Muscle layer of colon (tissue), 2 donors: ENCODE measurements at regions not wholly inside any gene's neighbourhood (a gene's known extent, or its start where the extent isn't known, plus 50 kb on each side); places are given as distances from the start of the nearest gene placed in this dataset.

Experiments
- H3K27ac ChIP-seq: one replicate; pipeline ENCODE4 v1.7.0; 2013; ENCODE audit warnings: low read depth, mild to moderate bottlenecking, low read length, moderate library complexity
- H3K27me3 ChIP-seq, 2 donors: one replicate each; pipeline ENCODE4 v1.7.0; 2013; ENCODE audit warnings: low read length in 2 of 2, mild to moderate bottlenecking in 2 of 2; ENCODE audit not compliant: insufficient read depth in 2 of 2, control insufficient read depth in 1 of 2
- H3K36me3 ChIP-seq: one replicate; pipeline ENCODE4 v1.7.0; 2013; ENCODE audit warnings: mild to moderate bottlenecking, low read length; ENCODE audit not compliant: insufficient read depth
- H3K4me1 ChIP-seq: one replicate; pipeline ENCODE4 v1.7.0; 2013; ENCODE audit warnings: mild to moderate bottlenecking, low read length; ENCODE audit not compliant: insufficient read depth
- H3K4me3 ChIP-seq, 2 donors: one replicate each; pipeline ENCODE4 v1.7.0; 2013; ENCODE audit warnings: low read length in 2 of 2, low read depth in 1 of 2, mild to moderate bottlenecking in 1 of 2, moderate library complexity in 1 of 2
- H3K9ac ChIP-seq: one replicate; pipeline ENCODE4 v1.7.0; 2013; ENCODE audit warnings: low read length
- H3K9me3 ChIP-seq: one replicate; pipeline ENCODE4 v1.7.0; 2013; ENCODE audit warnings: mild to moderate bottlenecking, low read length
- donor health status: abdominal sarcoma.
- donor health status: Adenocarcinoma of cecum.

DNA sequence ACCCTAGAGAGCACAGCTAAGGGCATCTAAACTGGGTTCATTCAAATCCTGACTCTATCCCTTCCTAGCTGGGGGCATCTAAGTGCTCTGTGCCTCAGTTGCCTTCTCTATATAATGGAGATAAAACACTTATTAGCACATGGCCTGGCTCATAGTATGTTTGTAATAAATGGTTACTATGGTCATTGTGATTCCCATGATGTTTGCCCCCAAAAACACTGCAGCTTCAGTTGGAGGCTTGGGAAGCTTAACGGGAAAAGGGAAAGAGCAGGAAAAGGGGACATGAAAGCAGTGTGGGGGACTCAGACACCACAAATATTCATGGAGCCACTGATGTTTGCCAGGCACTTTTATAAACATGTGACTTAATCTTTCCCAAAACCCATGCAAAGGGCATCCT, 118.1 kb downstream of the INHBB start:
- Histone ChIP-seq H3K27ac (no peak overlapping the region), H3K9ac (no peak overlapping the region), H3K27me3 (no peaks in the 10 kb centered on the region)

GRCh38 chr2:120464448-120464931, 118.6 kb downstream of the INHBB start:
- Histone ChIP-seq H3K4me3 (no peak overlapping the region), H3K36me3 (no peaks in the 10 kb centered on the region), H3K27ac (no peak overlapping the region), H3K27me3 (no peaks in the 10 kb centered on the region), H3K9ac (no peak overlapping the region), H3K4me1 (peaks cover under 1% of the 10 kb centered on the region), H3K9me3 (no peaks in the 10 kb centered on the region)

More for the DNA sequence above, 118.1 kb downstream of the INHBB start:
- H3K4me1 ChIP-seq, result no peaks in the 10 kb centered on the region
- no peaks in the 10 kb centered on the region for H3K36me3 ChIP-seq
- H3K9me3 ChIP-seq, result no peaks in the 10 kb centered on the region
- H3K4me3 ChIP-seq, result no peak overlapping the region

DNA sequence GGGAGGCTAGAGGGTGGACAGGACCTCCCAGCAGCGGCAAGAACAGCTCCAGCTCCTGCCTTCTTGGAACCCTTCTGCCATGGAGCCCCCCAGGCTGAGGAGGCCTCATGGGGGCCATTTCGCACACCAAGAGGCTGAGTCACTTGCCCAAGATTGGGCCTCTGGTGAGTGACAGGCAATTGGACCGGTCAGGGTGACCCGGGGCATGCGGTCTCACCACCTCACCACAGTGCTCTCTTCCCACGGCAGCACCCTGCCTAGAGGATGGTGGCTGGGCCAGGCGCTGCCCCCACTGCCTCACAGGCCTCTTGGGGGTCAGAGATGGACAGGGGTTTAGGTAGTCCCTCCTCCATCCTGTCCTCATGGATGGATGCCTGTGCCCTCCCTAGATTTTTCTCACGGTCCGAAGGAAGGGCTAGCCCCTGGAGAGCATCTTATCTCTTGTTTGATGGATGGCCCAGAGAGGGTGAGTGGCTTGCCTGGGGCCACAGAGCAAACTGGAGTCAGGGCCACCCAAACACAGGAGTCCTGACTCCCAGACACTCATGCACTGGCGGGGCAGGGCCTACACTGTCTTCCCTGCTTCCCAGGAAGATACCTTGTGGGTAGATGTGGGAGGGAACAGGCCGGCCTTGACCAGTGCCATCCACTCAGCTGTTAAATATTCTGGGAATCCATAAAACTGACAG, 119.2 kb downstream of the INHBB start:
- Histone ChIP-seq H3K9me3 (no peaks in the 10 kb centered on the region), H3K4me3 (no peak overlapping the region), H3K27ac (no peak overlapping the region), H3K36me3 (no peaks in the 10 kb centered on the region), H3K27me3 (no peaks in the 10 kb centered on the region), H3K9ac (no peak overlapping the region), H3K4me1 (peaks cover 8% of the 10 kb centered on the region)

DNA sequence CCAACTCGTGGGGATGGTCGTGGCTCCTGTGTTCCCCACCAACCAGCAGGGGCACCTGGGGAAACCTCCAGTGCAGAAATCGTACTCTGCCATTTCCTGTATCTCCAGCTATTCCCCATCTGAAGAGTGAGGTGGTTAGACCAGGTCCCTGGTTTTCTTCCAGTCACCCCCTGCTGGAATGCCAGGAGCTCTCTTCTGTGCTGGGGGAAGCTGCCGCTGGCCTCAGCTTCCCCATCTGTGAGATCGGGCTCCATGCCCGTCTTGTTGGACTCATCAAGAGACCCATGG, 119.7 kb downstream of the INHBB start:
- Histone ChIP-seq H3K4me1 (peaks cover 12% of the 10 kb centered on the region), H3K9me3 (no peaks in the 10 kb centered on the region), H3K27ac (no peak overlapping the region), H3K36me3 (no peaks in the 10 kb centered on the region), H3K9ac (no peak overlapping the region), H3K27me3 (no peaks in the 10 kb centered on the region), H3K4me3 (no peak overlapping the region)

DNA sequence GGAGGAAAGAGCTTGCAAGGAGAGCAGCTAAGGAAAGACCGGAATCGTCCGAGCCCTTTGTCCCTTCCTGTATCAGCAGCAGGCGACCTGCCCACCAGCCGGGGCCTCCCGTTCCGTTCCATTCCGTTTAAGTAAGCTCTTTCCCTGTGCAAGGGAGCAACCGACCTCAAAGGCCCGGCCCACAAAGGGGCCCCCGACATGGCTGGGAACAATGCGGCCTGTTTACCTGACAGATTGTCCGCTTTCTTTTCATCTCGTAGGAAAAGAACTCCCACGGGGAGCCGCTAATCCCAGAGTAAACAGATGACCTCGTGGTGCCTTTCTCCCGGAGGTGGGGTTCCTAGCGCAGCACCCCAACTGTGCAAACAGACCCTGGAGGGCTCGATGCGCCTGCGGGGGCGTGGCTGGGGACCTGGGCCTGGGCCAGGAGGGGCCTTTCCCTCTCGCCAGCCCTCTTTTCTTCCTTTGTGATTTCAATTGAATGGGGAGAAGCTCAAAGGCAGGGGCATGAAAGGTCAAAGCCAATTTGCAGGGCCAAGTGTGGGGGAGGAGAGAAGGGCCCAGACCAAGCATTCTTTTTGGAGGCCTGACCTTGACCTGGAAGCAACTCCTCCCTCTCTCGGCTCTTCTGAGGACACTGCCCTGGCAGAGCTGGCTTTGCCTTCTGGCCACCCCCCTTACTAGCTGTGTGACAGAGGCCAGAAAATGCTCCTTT, 120.2 kb downstream of the INHBB start:
- Histone ChIP-seq H3K9ac (no peak overlapping the region), H3K27me3 (no peaks in the 10 kb centered on the region), H3K4me1 (peaks cover 16% of the 10 kb centered on the region), H3K9me3 (no peaks in the 10 kb centered on the region), H3K4me3 (no peak overlapping the region), H3K36me3 (no peaks in the 10 kb centered on the region), H3K27ac (no peak overlapping the region)

DNA sequence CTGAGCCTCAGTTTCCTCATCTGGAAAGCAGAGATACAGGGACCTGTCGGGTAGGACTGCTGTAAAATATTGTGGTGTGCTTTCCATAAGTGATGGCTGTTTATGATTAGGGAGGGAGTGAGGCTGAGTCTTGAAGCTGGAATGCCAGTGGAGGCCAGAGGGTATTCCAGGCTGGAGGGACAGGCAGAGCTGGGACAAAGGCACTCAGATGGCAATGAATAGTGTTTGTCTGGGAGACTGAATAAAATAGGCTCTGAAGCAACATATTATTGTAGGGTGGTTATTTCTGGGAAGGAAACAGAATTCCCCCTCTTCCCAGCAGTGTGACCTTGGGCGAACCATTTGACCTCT, 120.7 kb downstream of the INHBB start:
- Histone ChIP-seq H3K27ac (no peak overlapping the region), H3K4me3 (no peak overlapping the region), H3K27me3 (no peaks in the 10 kb centered on the region), H3K36me3 (no peaks in the 10 kb centered on the region), H3K4me1 (peaks cover 16% of the 10 kb centered on the region), H3K9me3 (no peaks in the 10 kb centered on the region), H3K9ac (no peak overlapping the region)

DNA sequence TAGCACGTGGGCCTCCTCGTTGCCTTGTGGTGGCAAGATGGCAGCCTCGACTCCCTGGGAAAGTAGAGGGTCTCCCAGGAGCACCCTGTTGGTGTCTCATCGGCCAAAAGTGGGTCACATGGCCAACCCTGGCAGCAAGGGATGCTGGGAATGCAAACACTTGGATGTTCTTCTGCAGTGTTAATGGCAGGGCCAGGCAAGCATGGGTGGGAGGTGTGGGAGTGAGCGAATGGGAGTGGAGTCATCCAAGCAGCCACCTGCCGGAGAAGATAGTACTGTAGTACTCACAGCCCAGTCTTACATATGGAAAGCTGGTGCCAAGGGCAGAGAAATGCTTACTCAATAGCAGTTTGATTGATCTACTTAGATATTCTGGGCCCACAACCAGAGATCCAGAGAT, 122.2 kb downstream of the INHBB start:
- H3K9ac ChIP-seq, result no peak overlapping the region
- H3K4me1 ChIP-seq, result peaks cover 16% of the 10 kb centered on the region
- no peaks in the 10 kb centered on the region for H3K9me3 ChIP-seq
- H3K27ac ChIP-seq, result no peak overlapping the region
- H3K36me3 ChIP-seq, result no peaks in the 10 kb centered on the region
- no peaks in the 10 kb centered on the region for H3K27me3 ChIP-seq
- H3K4me3 ChIP-seq, result no peak overlapping the region

GRCh38 chr2:120469426-120469825, 123.5 kb downstream of the INHBB start:
- Histone ChIP-seq H3K4me3 (no peak overlapping the region), H3K9me3 (no peaks in the 10 kb centered on the region), H3K36me3 (no peaks in the 10 kb centered on the region), H3K9ac (no peak overlapping the region), H3K4me1 (peaks cover 16% of the 10 kb centered on the region), H3K27ac (no peak overlapping the region), H3K27me3 (no peaks in the 10 kb centered on the region)

- no peak overlapping the region for H3K4me3 ChIP-seq
- no peaks in the 10 kb centered on the region for H3K36me3 ChIP-seq
- no peak overlapping the region for H3K9ac ChIP-seq
- no peak overlapping the region for H3K27ac ChIP-seq
- peaks cover 16% of the 10 kb centered on the region for H3K4me1 ChIP-seq
- no peaks in the 10 kb centered on the region for H3K27me3 ChIP-seq
- no peaks in the 10 kb centered on the region for H3K9me3 ChIP-seq
These were observed 124.4 kb downstream of the INHBB start for GRCh38 chr2:120470041-120470965.

- H3K36me3 ChIP-seq, result no peaks in the 10 kb centered on the region
- peaks cover 16% of the 10 kb centered on the region for H3K4me1 ChIP-seq
- no peak overlapping the region for H3K9ac ChIP-seq
- H3K4me3 ChIP-seq, result no peak overlapping the region
- H3K27me3 ChIP-seq, result no peaks in the 10 kb centered on the region
- no peak overlapping the region for H3K27ac ChIP-seq
- no peaks in the 10 kb centered on the region for H3K9me3 ChIP-seq
These were observed 125.2 kb downstream of the INHBB start for GRCh38 chr2:120471166-120471565.

DNA sequence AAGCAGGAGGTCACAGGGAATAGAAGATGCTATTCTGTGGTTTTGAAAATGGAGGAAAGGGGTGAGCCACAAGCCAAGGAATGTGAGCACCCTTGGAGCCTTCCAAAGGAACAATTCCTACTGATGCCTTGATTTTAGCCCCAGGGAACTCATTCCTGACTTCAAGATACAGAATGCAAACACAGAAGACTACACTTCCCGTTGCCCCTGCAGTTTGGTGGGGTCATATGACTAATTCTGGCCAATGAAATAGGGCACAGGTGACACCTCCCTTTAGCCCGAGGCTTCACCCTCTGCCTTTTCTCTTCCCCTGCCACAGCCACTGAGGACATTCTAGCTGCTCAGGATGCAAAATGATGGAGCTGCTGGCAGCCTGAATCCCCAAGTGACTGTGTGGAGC, 126.1 kb downstream of the INHBB start:
- no peak overlapping the region for H3K9ac ChIP-seq
- peaks cover 16% of the 10 kb centered on the region for H3K4me1 ChIP-seq
- H3K27ac ChIP-seq, result no peak overlapping the region
- H3K36me3 ChIP-seq, result no peaks in the 10 kb centered on the region
- H3K4me3 ChIP-seq, result no peak overlapping the region
- H3K9me3 ChIP-seq, result no peaks in the 10 kb centered on the region
- H3K27me3 ChIP-seq, result no peaks in the 10 kb centered on the region
